ENCODE measurements at regions not wholly inside any gene's neighbourhood (a gene's known extent, or its start where the extent isn't known, plus 50 kb on each side); places are given as distances from the start of the nearest gene placed in this dataset.

- Histone ChIP-seq H3K36me3 (no peaks in the 10 kb centered on the region), H3K4me3 (no peak overlapping the region), H3K27ac (no peak overlapping the region), H3K9me3 (no peaks in the 10 kb centered on the region), H3K27me3 (peaks cover 0 to 4% of the 10 kb centered on the region in 2 donors), H3K4me1 (peaks cover 0 to 2% of the 10 kb centered on the region in 2 donors)
- intact Hi-C loops (cut with DNase I; ENCODE audit: low total_unique reads) = loop anchor here (5.0 kb wide), 1 partner anchor 811 kb away; no protein-coding TSS in a partner anchor
- DNase-seq (ENCODE audit: low spot score in 2 of 2) = no peak
- no peak for TF ChIP-seq CTCF (IDR thresholded peaks at IDR 0.05)
- TF ChIP-seq POLR2AphosphoS5 (IDR thresholded peaks at IDR 0.05) = no peak
- no peak for TF ChIP-seq POLR2A (IDR thresholded peaks at IDR 0.05)
Observed at GRCh38 chr12:4112734-4113325, 160.7 kb upstream of the CCND2 start.

- intact Hi-C loops (cut with DNase I; ENCODE audit: low total_unique reads) = loop anchor here (5.0 kb wide), 1 partner anchor 810 kb away; no protein-coding TSS in a partner anchor
- no peaks in the 10 kb centered on the region for H3K36me3 ChIP-seq
- no peak overlapping the region for H3K27ac ChIP-seq
- no peak for DNase-seq (ENCODE audit: low spot score in 2 of 2)
- no peak for TF ChIP-seq POLR2A (IDR thresholded peaks at IDR 0.05)
- TF ChIP-seq POLR2AphosphoS5 (IDR thresholded peaks at IDR 0.05) = no peak
- no peak for TF ChIP-seq CTCF (IDR thresholded peaks at IDR 0.05)
- no peaks in the 10 kb centered on the region for H3K4me1 ChIP-seq
- no peaks in the 10 kb centered on the region for H3K9me3 ChIP-seq
- H3K27me3 ChIP-seq = peaks cover 0 to 4% of the 10 kb centered on the region in 2 donors
- no peak overlapping the region for H3K4me3 ChIP-seq
Observed at GRCh38 chr12:4112290-4112689, 161.3 kb upstream of the CCND2 start.

- TF ChIP-seq POLR2A (IDR thresholded peaks at IDR 0.05) (no peak), POLR2AphosphoS5 (IDR thresholded peaks at IDR 0.05) (no peak), CTCF (IDR thresholded peaks at IDR 0.05) (no peak)
- intact Hi-C loops (cut with DNase I; ENCODE audit: low total_unique reads) = loop anchor here (5.0 kb wide), 1 partner anchor 809 kb away; no protein-coding TSS in a partner anchor
Observed at GRCh38 chr12:4111010-4111409, 162.6 kb upstream of the CCND2 start.

GRCh38 chr12:4109826-4110225, 163.7 kb upstream of the CCND2 start:
- Histone ChIP-seq H3K9me3 (no peaks in the 10 kb centered on the region), H3K36me3 (no peaks in the 10 kb centered on the region), H3K27me3 (peaks cover 0 to 4% of the 10 kb centered on the region in 2 donors), H3K4me1 (no peaks in the 10 kb centered on the region), H3K4me3 (no peak overlapping the region), H3K27ac (no peak overlapping the region)
- no peak for TF ChIP-seq POLR2A (IDR thresholded peaks at IDR 0.05)
- no peak for TF ChIP-seq POLR2AphosphoS5 (IDR thresholded peaks at IDR 0.05)
- no peak for TF ChIP-seq CTCF (IDR thresholded peaks at IDR 0.05)
- no peak for DNase-seq (ENCODE audit: low spot score in 2 of 2)
- intact Hi-C loops (cut with DNase I; ENCODE audit: low total_unique reads) = loop anchor here (5.0 kb wide), 1 partner anchor 808 kb away; no protein-coding TSS in a partner anchor

More at GRCh38 chr12:4111010-4111409, 162.6 kb upstream of the CCND2 start:
- Histone ChIP-seq H3K27ac (no peak overlapping the region), H3K9me3 (no peaks in the 10 kb centered on the region), H3K36me3 (no peaks in the 10 kb centered on the region), H3K4me1 (no peaks in the 10 kb centered on the region), H3K4me3 (no peak overlapping the region), H3K27me3 (peaks cover 0 to 4% of the 10 kb centered on the region in 2 donors)
- no peak for DNase-seq (ENCODE audit: low spot score in 2 of 2)

- no peak overlapping the region for H3K27ac ChIP-seq
- TF ChIP-seq POLR2A (IDR thresholded peaks at IDR 0.05) (no peak), CTCF (IDR thresholded peaks at IDR 0.05) (no peak), POLR2AphosphoS5 (IDR thresholded peaks at IDR 0.05) (no peak)
- intact Hi-C loops (cut with DNase I; ENCODE audit: low total_unique reads) = no loop called here
- no peaks in the 10 kb centered on the region for H3K9me3 ChIP-seq
- no peak overlapping the region for H3K4me3 ChIP-seq
- H3K27me3 ChIP-seq = peaks cover 0 to 4% of the 10 kb centered on the region in 2 donors
- H3K4me1 ChIP-seq = no peaks in the 10 kb centered on the region
- DNase-seq (ENCODE audit: low spot score in 2 of 2) = no peak
- no peaks in the 10 kb centered on the region for H3K36me3 ChIP-seq
Observed at GRCh38 chr12:4108803-4109345, 164.7 kb upstream of the CCND2 start.

Data from breast epithelium (tissue), 4 donors.